ENCODE measurements at regions not wholly inside any gene's neighbourhood (a gene's known extent, or its start where the extent isn't known, plus 50 kb on each side); places are given as distances from the start of the nearest gene placed in this dataset.

DNA sequence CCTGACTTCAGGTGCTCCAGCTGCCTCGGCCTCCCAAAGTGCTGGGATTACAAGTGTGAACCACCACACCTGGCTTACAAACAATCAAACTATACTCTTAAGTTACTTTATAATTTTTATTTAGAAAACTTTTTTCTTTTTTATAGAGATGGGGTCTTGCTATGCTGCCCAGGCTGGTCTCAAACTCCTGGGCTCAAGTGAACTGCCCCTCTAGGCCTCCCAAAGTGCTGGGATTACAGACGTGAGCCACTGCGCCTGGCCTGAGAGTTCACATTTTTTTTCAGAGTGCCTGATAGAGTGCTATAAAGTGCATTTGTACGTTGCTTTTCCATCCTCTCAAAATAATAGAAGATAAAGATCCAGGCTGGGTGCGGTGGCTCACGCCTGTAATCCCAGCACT, 102.0 kb upstream of the TBL1XR1 start:
- no peak overlapping the region for H3K4me3 ChIP-seq (ENCODE audit: low read length)
- DNase-seq (ENCODE audit: low read depth, low spot score) = no peak

GRCh38 chr3:177300039-177300833, 103.0 kb upstream of the TBL1XR1 start:
- H3K4me3 ChIP-seq (ENCODE audit: low read length) = no peak overlapping the region
- no peak for DNase-seq (ENCODE audit: low read depth, low spot score)

DNA sequence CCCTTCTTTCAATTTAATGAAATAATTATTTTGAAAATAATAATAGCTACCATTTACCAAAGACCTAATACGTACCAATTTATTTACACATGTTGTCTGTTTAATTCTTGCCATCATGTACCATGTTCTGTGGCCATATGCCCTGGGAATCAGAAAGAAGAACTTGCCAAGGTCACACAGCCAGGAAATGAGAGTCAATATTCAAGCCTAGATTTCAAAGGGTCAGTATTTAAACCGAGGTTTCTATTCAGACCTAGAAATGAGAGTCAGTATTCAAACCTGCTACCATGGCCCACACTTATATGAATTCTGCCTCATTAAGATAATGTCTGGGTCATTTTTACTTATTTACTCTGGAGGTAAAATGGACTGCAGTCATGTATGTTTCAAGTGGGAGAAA, 103.6 kb upstream of the TBL1XR1 start:
- no peak for DNase-seq (ENCODE audit: low read depth, low spot score)
- no peak overlapping the region for H3K4me3 ChIP-seq (ENCODE audit: low read length)

- H3K4me3 ChIP-seq (ENCODE audit: low read length) = no peak overlapping the region
- no peak for DNase-seq (ENCODE audit: low read depth, low spot score)
Measured at GRCh38 chr3:177306252-177306651, 109.0 kb upstream of the TBL1XR1 start.

GRCh38 chr3:177307391-177307790, 110.1 kb upstream of the TBL1XR1 start:
- no peak for DNase-seq (ENCODE audit: low read depth, low spot score)
- H3K4me3 ChIP-seq (ENCODE audit: low read length) = no peak overlapping the region

- H3K4me3 ChIP-seq (ENCODE audit: low read length) = no peak overlapping the region
- DNase-seq (ENCODE audit: low read depth, low spot score) = no peak
Measured at GRCh38 chr3:177307826-177308225, 110.5 kb upstream of the TBL1XR1 start.

GRCh38 chr3:177308286-177308685, 111.0 kb upstream of the TBL1XR1 start:
- no peak for DNase-seq (ENCODE audit: low read depth, low spot score)
- H3K4me3 ChIP-seq (ENCODE audit: low read length) = no peak overlapping the region

GRCh38 chr3:177308911-177309310, 111.6 kb upstream of the TBL1XR1 start:
- H3K4me3 ChIP-seq (ENCODE audit: low read length) = no peak overlapping the region
- DNase-seq (ENCODE audit: low read depth, low spot score) = no peak

DNA sequence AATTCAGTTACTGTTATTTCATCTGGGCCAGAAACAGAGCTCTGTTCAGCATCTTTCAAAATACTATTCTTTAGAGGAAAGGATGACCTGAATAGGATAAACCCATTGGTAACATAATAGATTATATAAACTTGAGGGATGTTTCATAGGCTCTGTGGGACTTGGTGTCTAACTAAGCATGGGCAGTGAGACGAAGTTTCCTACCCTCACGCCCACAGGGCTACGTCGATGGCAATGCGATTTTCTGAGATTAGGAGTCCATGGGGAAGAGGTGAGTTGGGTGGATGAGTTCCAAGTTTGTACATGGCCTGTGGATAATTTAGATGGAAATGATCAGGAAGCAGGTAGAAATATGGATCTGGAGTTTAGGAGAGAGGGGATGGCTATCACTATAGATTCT, 115.2 kb upstream of the TBL1XR1 start:
- DNase-seq (ENCODE audit: low read depth, low spot score) = no peak
- no peak overlapping the region for H3K4me3 ChIP-seq (ENCODE audit: low read length)

- no peak overlapping the region for H3K4me3 ChIP-seq (ENCODE audit: low read length)
- no peak for DNase-seq (ENCODE audit: low read depth, low spot score)
Measured at GRCh38 chr3:177314897-177315296, 117.6 kb upstream of the TBL1XR1 start.

- no peak overlapping the region for H3K4me3 ChIP-seq (ENCODE audit: low read length)
- DNase-seq (ENCODE audit: low read depth, low spot score) = no peak
Measured at GRCh38 chr3:177317247-177317646, 120.0 kb upstream of the TBL1XR1 start.

GRCh38 chr3:177318559-177318958, 121.3 kb upstream of the TBL1XR1 start:
- H3K4me3 ChIP-seq (ENCODE audit: low read length) = no peak overlapping the region
- DNase-seq (ENCODE audit: low read depth, low spot score) = no peak

GRCh38 chr3:177320765-177321247, 123.5 kb upstream of the TBL1XR1 start:
- no peak overlapping the region for H3K4me3 ChIP-seq (ENCODE audit: low read length)
- DNase-seq (ENCODE audit: low read depth, low spot score) = peak; percentile 32

GRCh38 chr3:177321819-177322218, 124.5 kb upstream of the TBL1XR1 start:
- DNase-seq (ENCODE audit: low read depth, low spot score) = no peak
- no peak overlapping the region for H3K4me3 ChIP-seq (ENCODE audit: low read length)

GRCh38 chr3:177322881-177323280, 125.6 kb upstream of the TBL1XR1 start:
- H3K4me3 ChIP-seq (ENCODE audit: low read length) = no peak overlapping the region
- DNase-seq (ENCODE audit: low read depth, low spot score) = no peak

DNA sequence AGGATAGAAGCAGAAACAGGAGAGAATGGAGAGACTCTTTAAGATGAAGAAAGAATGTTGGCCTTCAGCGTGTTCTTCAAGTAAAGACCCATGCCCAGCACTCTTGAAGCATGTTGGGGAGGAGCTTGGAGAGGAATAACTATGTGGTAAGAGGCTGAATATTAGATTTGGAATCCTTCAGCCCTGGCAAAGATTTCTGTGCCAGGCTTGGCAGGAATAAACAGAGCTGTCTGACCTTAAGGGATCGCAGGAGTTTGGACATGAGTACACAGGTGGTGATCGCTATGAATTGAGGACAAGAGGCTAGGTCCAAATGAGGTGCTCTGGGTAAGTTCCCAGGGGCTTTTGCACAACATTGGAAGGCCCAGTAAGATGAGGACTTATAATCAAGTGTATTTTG, 132.6 kb upstream of the TBL1XR1 start:
- H3K4me3 ChIP-seq (ENCODE audit: low read length) = no peak overlapping the region
- no peak for DNase-seq (ENCODE audit: low read depth, low spot score)

GRCh38 chr3:177330779-177331178, 133.5 kb upstream of the TBL1XR1 start:
- no peak for DNase-seq (ENCODE audit: low read depth, low spot score)
- no peak overlapping the region for H3K4me3 ChIP-seq (ENCODE audit: low read length)

DNA sequence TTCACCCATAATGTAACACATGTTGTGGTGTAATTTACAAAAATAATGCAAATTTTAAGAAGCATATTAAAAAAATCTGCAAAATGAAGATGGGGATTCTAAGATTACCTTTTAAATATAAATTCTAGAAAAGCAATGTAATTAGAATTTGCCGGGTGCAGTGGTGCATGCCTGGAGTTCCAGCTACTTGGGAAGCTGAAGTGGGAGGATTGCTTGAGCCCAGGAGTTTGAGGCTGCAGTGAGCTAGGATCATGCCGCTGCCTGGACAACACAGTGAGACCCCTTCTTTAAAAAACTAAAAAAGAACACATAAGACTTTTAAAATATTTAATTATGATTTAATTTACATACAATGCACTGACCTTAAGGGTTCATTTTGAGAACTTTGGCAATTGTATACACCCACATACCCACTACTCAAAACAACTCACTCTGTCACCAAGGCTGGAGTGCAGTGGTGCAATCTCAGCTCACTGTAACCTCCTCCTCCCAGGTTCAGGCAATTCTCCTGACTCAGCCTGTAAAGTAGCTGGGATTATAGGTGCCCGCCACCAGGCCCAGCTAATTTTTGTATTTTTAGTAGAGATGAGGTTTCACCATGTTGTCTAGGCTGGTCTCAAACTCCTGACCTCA, 134.0 kb upstream of the TBL1XR1 start:
- DNase-seq (ENCODE audit: low read depth, low spot score) = no peak

GRCh38 chr3:177332955-177333354, 135.7 kb upstream of the TBL1XR1 start:
- no peak for DNase-seq (ENCODE audit: low read depth, low spot score)
- H3K4me3 ChIP-seq (ENCODE audit: low read length) = no peak overlapping the region

More for the DNA sequence above, 134.0 kb upstream of the TBL1XR1 start:
- H3K4me3 ChIP-seq (ENCODE audit: low read length) = no peak overlapping the region

Measured in Jurkat, Clone E6-1 (cell line).